ENCODE measurements at regions not wholly inside any gene's neighbourhood (a gene's known extent, or its start where the extent isn't known, plus 50 kb on each side); places are given as distances from the start of the nearest gene placed in this dataset.

DNA sequence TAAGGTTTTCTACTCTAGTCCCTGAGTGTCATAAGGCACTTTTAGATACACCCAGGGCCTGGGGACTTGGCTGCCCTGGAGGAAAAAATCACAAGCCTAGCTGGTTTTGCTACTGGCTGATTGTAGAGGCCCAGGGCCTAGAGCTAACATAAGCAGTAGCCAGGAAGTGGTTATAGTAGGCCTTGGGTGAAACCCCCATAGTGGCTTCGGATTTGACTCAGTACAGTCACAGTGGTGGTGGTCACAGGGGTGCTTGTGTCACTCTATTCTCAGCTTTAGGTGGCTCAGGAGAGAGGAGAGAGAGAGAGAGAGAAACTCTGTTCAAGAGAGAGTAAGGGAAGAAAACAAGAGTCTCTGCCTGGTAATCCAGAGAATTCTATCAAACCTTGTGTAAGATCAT is 194.5 kb upstream of the EDA2R start:
- TF ChIP-seq ZNF274 (IDR thresholded peaks at IDR 0.05; ENCODE audit: low read depth, low read length) (no peak), YY1 (IDR thresholded peaks at IDR 0.05; ENCODE audit: insufficient read depth, insufficient read length) (no peak), SUZ12 (IDR thresholded peaks at IDR 0.05; ENCODE audit: extremely low read depth, insufficient read depth, insufficient read length) (no peak)
